ENCODE measurements at regions not wholly inside any gene's neighbourhood (a gene's known extent, or its start where the extent isn't known, plus 50 kb on each side); places are given as distances from the start of the nearest gene placed in this dataset.

DNA sequence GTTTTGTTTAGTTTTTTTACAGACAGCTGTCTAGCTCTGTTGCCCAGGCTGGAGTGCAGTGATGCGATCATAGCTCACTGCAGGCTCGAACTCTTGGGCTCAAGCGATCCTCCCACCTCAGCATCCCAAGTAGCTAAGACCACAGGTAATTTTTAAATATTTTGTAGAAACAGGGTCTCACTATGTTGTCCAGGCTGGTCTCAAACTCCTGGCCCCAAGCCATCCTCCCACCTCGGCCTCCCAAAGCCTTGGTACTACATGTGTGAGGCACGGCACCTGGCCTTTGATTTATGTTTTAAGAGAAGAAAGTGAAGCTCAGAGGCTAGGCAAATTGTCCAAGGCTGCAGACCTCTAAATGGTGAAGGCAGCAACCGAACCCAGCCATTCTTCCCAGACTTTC lies 98.6 kb upstream of the SVIL start:
- no peak overlapping the region for H3K27ac ChIP-seq

DNA sequence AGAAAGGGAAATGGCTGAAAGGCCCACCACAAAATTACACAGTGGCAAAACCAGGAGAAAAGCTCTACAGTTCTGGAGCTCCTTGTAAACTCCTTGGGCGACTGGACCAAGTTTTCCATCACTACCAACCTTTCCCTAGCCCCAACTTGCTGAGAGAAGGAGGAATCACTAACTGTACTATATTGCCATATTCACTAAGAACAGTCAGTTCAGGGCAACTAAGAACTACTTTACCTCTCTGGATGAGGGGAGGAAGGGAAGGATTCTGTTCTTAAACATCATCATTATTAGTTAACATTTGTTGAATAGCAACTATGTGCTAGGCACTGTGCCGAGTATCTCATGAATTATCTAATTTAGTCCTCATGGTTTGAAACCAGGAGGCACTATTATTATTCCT lies 98.1 kb upstream of the SVIL start:
- intact Hi-C loops (cut with DNase I), result no loop called here
- ATAC-seq (no peak), DNase-seq (no peak)
- Histone ChIP-seq H3K4me3 (no peak overlapping the region), H3K36me3 (replicated peaks in 1 of 2; ENCODE audit: insufficient read depth in 1 of 2, low read depth in 2 of 2) (no peaks in the 10 kb centered on the region), H3K4me1 (peaks cover 31% of the 10 kb centered on the region), H3K9me3 (no peaks in the 10 kb centered on the region), H3K27ac (no peak overlapping the region), H3K27me3 (no peaks in the 10 kb centered on the region)
- TF ChIP-seq POLR2A (IDR thresholded peaks at IDR 0.05) (no peak), CTCF (IDR thresholded peaks at IDR 0.05) (no peak)
- WGBS, 2 donors, result 90 to 94% methylated on average over 2 of the region's 2 CpGs

More for the DNA sequence above, 98.6 kb upstream of the SVIL start:
- H3K36me3 ChIP-seq (replicated peaks in 1 of 2; ENCODE audit: insufficient read depth in 1 of 2, low read depth in 2 of 2), result no peaks in the 10 kb centered on the region
- intact Hi-C loops (cut with DNase I), result no loop called here
- no peaks in the 10 kb centered on the region for H3K27me3 ChIP-seq
- DNase-seq (no peak), ATAC-seq (no peak)
- WGBS, 2 donors, result 83 to 97% methylated on average over 6 of the region's 6 CpGs
- H3K4me3 ChIP-seq, result no peak overlapping the region
- TF ChIP-seq CTCF (IDR thresholded peaks at IDR 0.05) (no peak), POLR2A (IDR thresholded peaks at IDR 0.05) (no peak)
- H3K9me3 ChIP-seq, result no peaks in the 10 kb centered on the region
- peaks cover 27% of the 10 kb centered on the region for H3K4me1 ChIP-seq

DNA sequence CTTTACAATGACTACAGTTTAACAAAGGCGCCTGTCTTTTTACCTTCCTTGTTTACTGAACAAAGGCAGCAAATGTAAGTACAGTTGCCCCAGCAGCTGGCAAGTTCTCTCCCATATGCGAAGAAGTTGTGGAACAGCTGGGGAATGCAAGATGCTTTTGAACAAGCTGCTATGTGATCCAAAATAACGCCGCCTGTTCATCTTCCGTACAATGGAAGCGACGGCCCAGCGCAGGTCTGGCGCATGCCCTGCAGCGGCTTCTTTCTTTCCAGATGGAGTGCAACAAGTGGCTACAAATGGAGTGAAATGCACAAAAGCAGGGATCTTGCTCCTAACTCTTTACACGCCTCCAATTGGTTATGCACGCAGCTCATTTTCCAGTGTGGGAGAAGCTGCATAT lies 97.0 kb upstream of the SVIL start:
- no peaks in the 10 kb centered on the region for H3K9me3 ChIP-seq
- H3K36me3 ChIP-seq (replicated peaks in 1 of 2; ENCODE audit: insufficient read depth in 1 of 2, low read depth in 2 of 2), result no peaks in the 10 kb centered on the region
- H3K4me3 ChIP-seq, result no peak overlapping the region
- TF ChIP-seq CTCF (IDR thresholded peaks at IDR 0.05) (no peak), POLR2A (IDR thresholded peaks at IDR 0.05) (no peak)
- intact Hi-C loops (cut with DNase I), result no loop called here
- DNase-seq, result no peak
- no peaks in the 10 kb centered on the region for H3K27me3 ChIP-seq
- ATAC-seq, result no peak
- WGBS, 2 donors, result 88 to 91% methylated on average over 12 of the region's 12 CpGs
- H3K27ac ChIP-seq, result no peak overlapping the region
- H3K4me1 ChIP-seq, result peaks cover 31% of the 10 kb centered on the region

GRCh38 chr10:29730969-29731368 lies 96.2 kb upstream of the SVIL start:
- TF ChIP-seq POLR2A (IDR thresholded peaks at IDR 0.05) (no peak), CTCF (IDR thresholded peaks at IDR 0.05) (no peak)
- no peaks in the 10 kb centered on the region for H3K27me3 ChIP-seq
- H3K9me3 ChIP-seq, result no peaks in the 10 kb centered on the region
- no peak overlapping the region for H3K4me3 ChIP-seq
- H3K27ac ChIP-seq, result no peak overlapping the region
- H3K4me1 ChIP-seq, result peaks cover 28% of the 10 kb centered on the region
- 90 to 92% methylated on average over 6 of the region's 6 CpGs for WGBS, 2 donors
- DNase-seq (no peak), ATAC-seq (no peak)
- intact Hi-C loops (cut with DNase I), result no loop called here
- H3K36me3 ChIP-seq (replicated peaks in 1 of 2; ENCODE audit: insufficient read depth in 1 of 2, low read depth in 2 of 2), result no peaks in the 10 kb centered on the region

DNA sequence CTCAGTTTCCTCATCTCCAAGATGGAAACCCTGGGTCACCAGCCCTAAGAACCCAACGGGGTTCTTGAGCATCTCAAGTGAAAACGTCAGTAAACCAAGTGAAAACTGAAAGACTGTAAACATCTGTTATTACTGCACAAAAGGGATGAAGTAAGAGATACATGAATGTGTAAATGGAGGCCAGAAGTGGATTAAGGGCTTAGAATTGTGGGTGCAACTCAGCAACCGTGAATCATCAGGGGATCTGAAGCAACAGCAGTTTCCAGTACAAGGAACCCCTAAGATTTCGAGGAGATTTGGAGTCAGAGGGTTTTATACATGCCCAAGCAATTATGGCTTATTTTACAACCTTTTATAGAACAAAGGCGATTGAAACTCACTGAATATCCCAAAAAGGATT lies 95.7 kb upstream of the SVIL start:
- Histone ChIP-seq H3K36me3 (replicated peaks in 1 of 2; ENCODE audit: insufficient read depth in 1 of 2, low read depth in 2 of 2) (no peaks in the 10 kb centered on the region), H3K9me3 (no peaks in the 10 kb centered on the region), H3K27ac (no peak overlapping the region), H3K4me3 (no peak overlapping the region), H3K27me3 (no peaks in the 10 kb centered on the region), H3K4me1 (peaks cover 28% of the 10 kb centered on the region)
- DNase-seq (no peak), ATAC-seq (no peak)
- no peak for TF ChIP-seq POLR2A (IDR thresholded peaks at IDR 0.05)
- no peak for TF ChIP-seq CTCF (IDR thresholded peaks at IDR 0.05)
- intact Hi-C loops (cut with DNase I), result no loop called here
- WGBS, 2 donors, result 83 to 89% methylated on average over 5 of the region's 5 CpGs
